OCI-LY1 (cell line): ENCODE measurements at regions not wholly inside any gene's neighbourhood (a gene's known extent, or its start where the extent isn't known, plus 50 kb on each side); places are given as distances from the start of the nearest gene placed in this dataset.

Source experiments
- H2AFZ ChIP-seq: fragments of 200-600 bp; sonication (generic), shearing (Covaris generic); 2 replicates; pipeline ENCODE4 v1.6.0; 2014; ENCODE audit warnings: antibody characterized with exemption, mild to moderate bottlenecking, low read length
- H3F3A ChIP-seq: fragments of 200-600 bp; sonication (generic), shearing (Covaris generic); 2 replicates; pipeline ENCODE4 v1.6.0; 2014; ENCODE audit warnings: mild to moderate bottlenecking, antibody characterized with exemption, low read length, moderate library complexity; ENCODE audit not compliant: insufficient read depth
- H3K27ac ChIP-seq: fragments of 200-600 bp; sonication (generic); 2 replicates; pipeline ENCODE4 v1.5.1; 2014; ENCODE audit warnings: low read length, mixed run types, mild to moderate bottlenecking, low read depth; ENCODE audit not compliant: poor library complexity, severe bottlenecking
- H3K27me3 ChIP-seq: fragments of 200-600 bp; sonication (generic); 2 replicates; pipeline ENCODE4 v1.6.0; 2014; ENCODE audit warnings: antibody characterized with exemption, mild to moderate bottlenecking, low read length, moderate library complexity; ENCODE audit not compliant: insufficient read depth
- H3K36me3 ChIP-seq: fragments of 200-600 bp; sonication (generic); 2 replicates; pipeline ENCODE4 v1.6.1; 2014; ENCODE audit warnings: mild to moderate bottlenecking, antibody characterized with exemption, low read length, moderate library complexity, mixed read lengths; ENCODE audit not compliant: insufficient read depth
- H3K4me1 ChIP-seq: fragments of 200-600 bp; sonication (generic); 2 replicates; pipeline ENCODE4 v1.5.1; 2014; ENCODE audit warnings: mild to moderate bottlenecking, low read length, moderate library complexity; ENCODE audit not compliant: insufficient read depth, severe bottlenecking
- H3K4me2 ChIP-seq: fragments of 200-600 bp; sonication (generic), shearing (Covaris generic); 2 replicates; pipeline ENCODE4 v1.6.1; 2014; ENCODE audit warnings: low read length
- H3K4me3 ChIP-seq: fragments of 200-600 bp; sonication (generic); 2 replicates; pipeline ENCODE4 v1.5.1; 2014; ENCODE audit warnings: low read length, low read depth, mild to moderate bottlenecking, mixed read lengths; ENCODE audit not compliant: poor library complexity, severe bottlenecking
- H3K79me2 ChIP-seq: fragments of 200-600 bp; shearing (Covaris generic); 2 replicates; pipeline ENCODE4 v1.6.1; 2016; ENCODE audit warnings: mixed run types, low read length, mixed read lengths; ENCODE audit not compliant: insufficient read depth
- H3K9ac ChIP-seq: fragments of 200-600 bp; sonication (generic), shearing (Covaris generic); 2 replicates; pipeline ENCODE4 v1.6.1; 2014; ENCODE audit warnings: mild to moderate bottlenecking, low read length, mixed read lengths
- H3K9me2 ChIP-seq: fragments of 200-600 bp; sonication (generic), shearing (Covaris generic); 2 replicates; pipeline ENCODE4 v1.6.1; 2014; ENCODE audit warnings: low read depth, mild to moderate bottlenecking, low read length, mixed read lengths
- H3K9me3 ChIP-seq: fragments of 200-600 bp; shearing (Covaris generic); 2 replicates; pipeline ENCODE4 v1.6.1; 2014; ENCODE audit warnings: low read length, mixed read lengths
- H4K20me1 ChIP-seq: fragments of 200-600 bp; sonication (generic), shearing (Covaris generic); 2 replicates; pipeline ENCODE4 v1.6.0; 2016; ENCODE audit warnings: mild to moderate bottlenecking, low read length; ENCODE audit not compliant: insufficient read depth
- CTCF ChIP-seq: fragments of 200-600 bp; sonication (generic), shearing (Covaris generic); IDR thresholded peaks from 2 replicates; pipeline ENCODE4 v1.5.1; 2017; ENCODE audit warnings: mild to moderate bottlenecking, antibody characterized with exemption, low read length, moderate library complexity, mixed read lengths
- EZH2 ChIP-seq: fragments of 200-600 bp; sonication (generic), shearing (Covaris generic); IDR thresholded peaks from 2 replicates; pipeline ENCODE4 v1.8.0; 2017; ENCODE audit warnings: borderline replicate concordance, mixed run types, mild to moderate bottlenecking, antibody characterized with exemption, low read length, moderate library complexity, mixed read lengths

GRCh38 chr20:60428651-60429050, 470.4 kb downstream of the CDH26 start:
- Histone ChIP-seq H3K9me3 (no peaks in the 10 kb centered on the region), H3K27ac (no peak overlapping the region), H3K9ac (no peak overlapping the region), H3K79me2 (no peaks in the 10 kb centered on the region), H3K9me2 (no peaks in the 10 kb centered on the region), H3K4me3 (no peak overlapping the region), H3K27me3 (no peaks in the 10 kb centered on the region), H3K36me3 (no peaks in the 10 kb centered on the region), H3K4me1 (no peaks in the 10 kb centered on the region), H2AFZ (no peak overlapping the region), H3K4me2 (no peak overlapping the region), H3F3A (no peaks in the 10 kb centered on the region), H4K20me1 (no peaks in the 10 kb centered on the region)
- TF ChIP-seq EZH2 (no peak), CTCF (no peak)

GRCh38 chr20:60430516-60431001, 472.3 kb downstream of the CDH26 start:
- Histone ChIP-seq H3K9ac (no peak overlapping the region), H3K79me2 (no peaks in the 10 kb centered on the region), H3K27me3 (no peaks in the 10 kb centered on the region), H3K4me2 (no peak overlapping the region), H3K9me3 (no peaks in the 10 kb centered on the region), H3K4me3 (no peak overlapping the region), H3K4me1 (no peaks in the 10 kb centered on the region), H2AFZ (no peak overlapping the region), H4K20me1 (no peaks in the 10 kb centered on the region), H3K9me2 (no peaks in the 10 kb centered on the region), H3K27ac (no peak overlapping the region), H3K36me3 (no peaks in the 10 kb centered on the region), H3F3A (no peaks in the 10 kb centered on the region)
- TF ChIP-seq EZH2 (no peak), CTCF (no peak)

GRCh38 chr20:60431349-60431748, 473.1 kb downstream of the CDH26 start:
- H3K27me3 ChIP-seq: no peaks in the 10 kb centered on the region
- TF ChIP-seq CTCF (no peak), EZH2 (no peak)

More at GRCh38 chr20:60431349-60431748, 473.1 kb downstream of the CDH26 start:
- H3K27ac ChIP-seq: no peak overlapping the region
- H2AFZ ChIP-seq: no peak overlapping the region
- no peak overlapping the region for H3K4me2 ChIP-seq
- no peaks in the 10 kb centered on the region for H3K4me1 ChIP-seq
- H3K36me3 ChIP-seq: no peaks in the 10 kb centered on the region
- no peak overlapping the region for H3K4me3 ChIP-seq
- no peaks in the 10 kb centered on the region for H4K20me1 ChIP-seq
- H3K9me2 ChIP-seq: no peaks in the 10 kb centered on the region
- no peaks in the 10 kb centered on the region for H3K9me3 ChIP-seq
- no peak overlapping the region for H3K9ac ChIP-seq
- H3F3A ChIP-seq: no peaks in the 10 kb centered on the region
- H3K79me2 ChIP-seq: no peaks in the 10 kb centered on the region
